ENCODE measurements at regions not wholly inside any gene's neighbourhood (a gene's known extent, or its start where the extent isn't known, plus 50 kb on each side); places are given as distances from the start of the nearest gene placed in this dataset.

GRCh38 chr12:123073292-123073691 lies 77.6 kb downstream of the PITPNM2 start:
- POLR2A ChIA-PET: no interaction called here
- BruUV-seq (replicated peaks): no TSS peak
- in situ Hi-C loops (cut with HindIII; ENCODE audit: extremely low pct_ligation_motif_present, low pct_unique_long_range_greater_than_20kb): no loop called here
- no peak overlapping the region for H2AFZ ChIP-seq (ENCODE audit: low read length)
- no peaks in the 10 kb centered on the region for H3K27me3 ChIP-seq (ENCODE audit: control insufficient read depth in 1 of 2, insufficient read depth in 2 of 2, low read length in 2 of 2)
- no peaks in the 10 kb centered on the region for H3K9me3 ChIP-seq (ENCODE audit: low read length)
- no peak for DNase-seq (ENCODE audit: low spot score)
- CTCF ChIA-PET (ENCODE audit: low intra/inter-chr PET ratio, low total read pairs): no interaction called here
- H3K27ac ChIP-seq (ENCODE audit: extremely low read length, insufficient read depth, low read length): no peak overlapping the region
- no peaks in the 10 kb centered on the region for H4K20me1 ChIP-seq (ENCODE audit: insufficient read depth, low read length)
- peaks cover 0 to 2% of the 10 kb centered on the region in 2 experiments; a peak in 1 of 5 replicates for H3K36me3 ChIP-seq (replicated peaks in 1 of 2; ENCODE audit: control insufficient read depth in 1 of 2, insufficient read depth in 2 of 2, low read length in 2 of 2)
- H3K79me2 ChIP-seq (ENCODE audit: insufficient read depth, low read length): no peaks in the 10 kb centered on the region
- TF ChIP-seq THYN1 (CRISPR knock-in tag; IDR thresholded peaks at IDR 0.05; ENCODE audit: borderline replicate concordance, low read depth) (no peak), JARID2 (CRISPR knock-in tag; IDR thresholded peaks at IDR 0.05; ENCODE audit: insufficient replicate concordance) (no peak), ZNF329 (CRISPR knock-in tag; IDR thresholded peaks at IDR 0.05; ENCODE audit: low read depth) (no peak), ZNF598 (CRISPR knock-in tag; IDR thresholded peaks at IDR 0.05; ENCODE audit: borderline replicate concordance) (no peak), ZNF138 (CRISPR knock-in tag; IDR thresholded peaks at IDR 0.05; ENCODE audit: low read depth) (no peak), ZBTB21 (CRISPR knock-in tag; IDR thresholded peaks at IDR 0.05) (no peak), ZNF510 (CRISPR knock-in tag; IDR thresholded peaks at IDR 0.05; ENCODE audit: low read depth) (no peak), ZNF644 (CRISPR knock-in tag; IDR thresholded peaks at IDR 0.05; ENCODE audit: low read depth) (no peak), REPIN1 (CRISPR knock-in tag; IDR thresholded peaks at IDR 0.05; ENCODE audit: borderline replicate concordance, low read depth) (no peak), RFX3 (CRISPR knock-in tag; IDR thresholded peaks at IDR 0.05) (no peak), ZNF317 (CRISPR knock-in tag; IDR thresholded peaks at IDR 0.05) (no peak), GMEB1 (CRISPR knock-in tag; IDR thresholded peaks at IDR 0.05; ENCODE audit: borderline replicate concordance) (no peak), TRAFD1 (CRISPR knock-in tag; IDR thresholded peaks at IDR 0.05; ENCODE audit: borderline replicate concordance) (no peak), ZNF572 (CRISPR knock-in tag; IDR thresholded peaks at IDR 0.05) (no peak), ZBTB44 (CRISPR knock-in tag; IDR thresholded peaks at IDR 0.05) (no peak), ZNF333 (CRISPR knock-in tag; IDR thresholded peaks at IDR 0.05; ENCODE audit: borderline replicate concordance) (no peak), MYC (CRISPR knock-in tag; IDR thresholded peaks at IDR 0.05; ENCODE audit: borderline replicate concordance) (no peak)
- FAIRE-seq: no peak
- ATAC-seq: no peak
- H3K4me2 ChIP-seq (ENCODE audit: low read depth, low read length): no peak overlapping the region
- WGBS (ENCODE audit: low lambda C conversion rate): 79% methylated on average over 3 of the region's 3 CpGs
- H3K9ac ChIP-seq (ENCODE audit: insufficient read depth, low read depth, low read length): no peak overlapping the region
- intact Hi-C loops (cut with micrococcal nuclease; ENCODE audit: unreplicated experiment): no loop called here
- no peak overlapping the region for H3K4me3 ChIP-seq (replicated peaks in 1 of 3; ENCODE audit: insufficient read depth in 1 of 3, low read depth in 2 of 3, low read length in 3 of 3)
- peaks cover 86% of the 10 kb centered on the region for H3K4me1 ChIP-seq (ENCODE audit: insufficient read depth, low read length)

Measured in HepG2 (cell line).